ENCODE measurements at regions not wholly inside any gene's neighbourhood (a gene's known extent, or its start where the extent isn't known, plus 50 kb on each side); places are given as distances from the start of the nearest gene placed in this dataset.
"Not testable (repeated sequence)": the region's sequence is repeated elsewhere in the genome, so short reads cannot be mapped to it uniquely, and the experiment has no call there.

- not testable (repeated sequence) for H3K9me3 ChIP-seq (ENCODE audit: control insufficient read depth in 3 of 3, low read length in 3 of 3); H3K4me3 ChIP-seq (ENCODE audit: low read length in 3 of 3); H3K9ac ChIP-seq (ENCODE audit: low read depth in 1 of 3, low read length in 3 of 3); H3K27me3 ChIP-seq (ENCODE audit: control insufficient read depth in 3 of 3, insufficient read depth in 3 of 3, low read length in 3 of 3); H3K36me3 ChIP-seq (ENCODE audit: control insufficient read depth in 3 of 3, insufficient read depth in 3 of 3, low read length in 3 of 3); H3K27ac ChIP-seq (ENCODE audit: low read depth, low read length); H3K4me1 ChIP-seq (ENCODE audit: control insufficient read depth in 3 of 3, insufficient read depth in 3 of 3, low read length in 3 of 3)
Measured at GRCh38 chr9:29432656-29433055, 1859.4 kb upstream of the C9orf72 start.

DNA sequence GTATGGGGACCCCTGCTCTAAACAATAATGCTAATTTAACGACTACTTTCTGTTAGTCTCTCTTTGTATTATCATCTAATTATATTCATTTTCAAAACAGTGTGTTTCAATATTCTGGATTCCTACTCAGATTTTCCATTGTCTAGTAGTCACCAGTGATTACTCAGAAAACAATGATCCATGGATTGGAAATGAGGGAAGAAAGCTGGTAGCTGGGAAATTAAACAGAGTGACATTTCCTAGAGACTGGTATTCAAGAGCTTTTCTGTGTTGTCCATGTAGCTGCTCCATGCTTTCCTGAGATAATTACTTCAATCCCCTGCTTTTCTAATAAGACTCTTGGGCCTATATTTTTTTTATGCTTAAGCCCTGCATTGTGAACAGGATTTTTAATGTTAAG lies 1862.1 kb upstream of the C9orf72 start:
- Histone ChIP-seq H3K27ac (ENCODE audit: low read depth, low read length) (no peak overlapping the region), H3K4me1 (ENCODE audit: control insufficient read depth in 3 of 3, insufficient read depth in 3 of 3, low read length in 3 of 3) (no peaks in the 10 kb centered on the region), H3K9me3 (ENCODE audit: control insufficient read depth in 3 of 3, low read length in 3 of 3) (no peaks in the 10 kb centered on the region), H3K9ac (ENCODE audit: low read depth in 1 of 3, low read length in 3 of 3) (no peak overlapping the region), H3K27me3 (ENCODE audit: control insufficient read depth in 3 of 3, insufficient read depth in 3 of 3, low read length in 3 of 3) (no peaks in the 10 kb centered on the region), H3K4me3 (ENCODE audit: low read length in 3 of 3) (no peak overlapping the region), H3K36me3 (ENCODE audit: control insufficient read depth in 3 of 3, insufficient read depth in 3 of 3, low read length in 3 of 3) (no peaks in the 10 kb centered on the region)

DNA sequence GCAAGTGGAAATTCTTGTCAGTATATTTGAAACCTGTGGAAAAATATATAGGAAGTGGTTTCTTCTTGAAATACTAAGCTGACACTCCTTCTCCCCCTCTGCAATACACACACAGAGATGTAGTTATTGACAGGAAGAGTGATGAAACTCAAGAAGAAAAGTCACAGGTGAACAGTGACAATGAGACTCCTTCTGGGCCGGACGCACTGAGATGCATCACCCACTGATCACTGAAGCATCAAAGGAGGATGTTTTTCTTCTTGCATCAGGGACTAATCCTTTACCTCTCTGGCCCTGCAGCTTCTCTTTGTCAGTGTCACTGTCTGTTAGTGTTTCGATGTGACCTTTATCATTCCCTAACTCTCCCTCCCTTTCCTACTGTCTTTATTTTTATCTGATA lies 1864.2 kb upstream of the C9orf72 start:
- Histone ChIP-seq H3K4me3 (ENCODE audit: low read length in 3 of 3) (no peak overlapping the region), H3K36me3 (ENCODE audit: control insufficient read depth in 3 of 3, insufficient read depth in 3 of 3, low read length in 3 of 3) (no peaks in the 10 kb centered on the region), H3K27ac (ENCODE audit: low read depth, low read length) (no peak overlapping the region), H3K9me3 (ENCODE audit: control insufficient read depth in 3 of 3, low read length in 3 of 3) (no peaks in the 10 kb centered on the region), H3K27me3 (ENCODE audit: control insufficient read depth in 3 of 3, insufficient read depth in 3 of 3, low read length in 3 of 3) (no peaks in the 10 kb centered on the region), H3K9ac (ENCODE audit: low read depth in 1 of 3, low read length in 3 of 3) (no peak overlapping the region), H3K4me1 (ENCODE audit: control insufficient read depth in 3 of 3, insufficient read depth in 3 of 3, low read length in 3 of 3) (no peaks in the 10 kb centered on the region)

DNA sequence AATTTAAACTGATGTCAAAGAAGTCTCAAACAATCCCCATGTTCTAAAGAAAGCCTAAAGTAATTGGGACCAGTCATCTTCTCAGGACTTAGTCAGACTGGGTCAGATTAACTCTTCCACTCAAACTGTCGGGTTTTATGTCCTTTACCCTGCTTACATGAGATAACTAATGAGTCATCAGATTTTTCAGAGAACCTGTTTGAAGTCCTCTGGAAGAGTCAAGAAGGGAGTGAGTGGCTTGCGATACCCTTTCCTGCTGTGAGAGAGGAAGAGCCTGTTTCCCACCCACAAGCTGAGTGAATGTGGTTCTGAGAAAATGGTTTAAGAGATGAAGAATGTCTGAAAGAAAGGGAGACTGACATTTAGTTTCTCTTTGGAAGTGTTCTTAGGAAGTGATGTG lies 1866.7 kb upstream of the C9orf72 start:
- H3K4me1 ChIP-seq (ENCODE audit: control insufficient read depth in 3 of 3, insufficient read depth in 3 of 3, low read length in 3 of 3), result no peaks in the 10 kb centered on the region
- H3K27ac ChIP-seq (ENCODE audit: low read depth, low read length), result no peak overlapping the region
- H3K36me3 ChIP-seq (ENCODE audit: control insufficient read depth in 3 of 3, insufficient read depth in 3 of 3, low read length in 3 of 3), result no peaks in the 10 kb centered on the region
- no peak overlapping the region for H3K4me3 ChIP-seq (ENCODE audit: low read length in 3 of 3)
- H3K9me3 ChIP-seq (ENCODE audit: control insufficient read depth in 3 of 3, low read length in 3 of 3), result no peaks in the 10 kb centered on the region
- no peaks in the 10 kb centered on the region for H3K27me3 ChIP-seq (ENCODE audit: control insufficient read depth in 3 of 3, insufficient read depth in 3 of 3, low read length in 3 of 3)
- no peak overlapping the region for H3K9ac ChIP-seq (ENCODE audit: low read depth in 1 of 3, low read length in 3 of 3)

- Histone ChIP-seq H3K4me1 (ENCODE audit: control insufficient read depth in 3 of 3, insufficient read depth in 3 of 3, low read length in 3 of 3) (no peaks in the 10 kb centered on the region), H3K4me3 (ENCODE audit: low read length in 3 of 3) (no peak overlapping the region), H3K9me3 (ENCODE audit: control insufficient read depth in 3 of 3, low read length in 3 of 3) (peaks cover 0 to 2% (median 0%) of the 10 kb centered on the region in 3 donors), H3K36me3 (ENCODE audit: control insufficient read depth in 3 of 3, insufficient read depth in 3 of 3, low read length in 3 of 3) (no peaks in the 10 kb centered on the region), H3K27me3 (ENCODE audit: control insufficient read depth in 3 of 3, insufficient read depth in 3 of 3, low read length in 3 of 3) (no peaks in the 10 kb centered on the region), H3K27ac (ENCODE audit: low read depth, low read length) (no peak overlapping the region), H3K9ac (ENCODE audit: low read depth in 1 of 3, low read length in 3 of 3) (no peak overlapping the region)
Measured at GRCh38 chr9:29440449-29440848, 1867.2 kb upstream of the C9orf72 start.

DNA sequence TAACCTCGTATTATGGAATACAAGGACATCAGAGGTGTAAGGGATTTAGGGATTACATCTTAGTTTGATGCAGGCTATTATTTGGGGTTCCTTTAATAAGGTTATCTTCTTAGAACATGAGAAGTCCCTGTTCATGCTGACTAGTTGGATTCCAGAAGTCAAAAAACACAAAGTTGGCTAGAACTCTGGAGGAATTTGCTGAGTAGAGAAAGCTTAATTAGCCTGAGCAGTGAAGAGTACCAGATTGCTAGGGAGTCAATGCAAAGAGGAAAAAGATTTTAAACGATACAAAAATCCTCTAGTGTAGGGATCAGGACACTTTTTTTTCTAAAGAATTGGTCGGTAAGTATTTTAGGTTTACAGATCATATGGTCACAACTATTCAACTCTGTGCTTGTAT lies 1872.5 kb upstream of the C9orf72 start:
- H3K9me3 ChIP-seq (ENCODE audit: control insufficient read depth in 3 of 3, low read length in 3 of 3), result peaks cover 0 to 2% (median 0%) of the 10 kb centered on the region in 3 donors
- H3K4me3 ChIP-seq (ENCODE audit: low read length in 3 of 3), result no peak overlapping the region
- no peak overlapping the region for H3K9ac ChIP-seq (ENCODE audit: low read depth in 1 of 3, low read length in 3 of 3)
- no peaks in the 10 kb centered on the region for H3K4me1 ChIP-seq (ENCODE audit: control insufficient read depth in 3 of 3, insufficient read depth in 3 of 3, low read length in 3 of 3)
- H3K27ac ChIP-seq (ENCODE audit: low read depth, low read length), result no peak overlapping the region
- no peaks in the 10 kb centered on the region for H3K36me3 ChIP-seq (ENCODE audit: control insufficient read depth in 3 of 3, insufficient read depth in 3 of 3, low read length in 3 of 3)
- H3K27me3 ChIP-seq (ENCODE audit: control insufficient read depth in 3 of 3, insufficient read depth in 3 of 3, low read length in 3 of 3), result no peaks in the 10 kb centered on the region

DNA sequence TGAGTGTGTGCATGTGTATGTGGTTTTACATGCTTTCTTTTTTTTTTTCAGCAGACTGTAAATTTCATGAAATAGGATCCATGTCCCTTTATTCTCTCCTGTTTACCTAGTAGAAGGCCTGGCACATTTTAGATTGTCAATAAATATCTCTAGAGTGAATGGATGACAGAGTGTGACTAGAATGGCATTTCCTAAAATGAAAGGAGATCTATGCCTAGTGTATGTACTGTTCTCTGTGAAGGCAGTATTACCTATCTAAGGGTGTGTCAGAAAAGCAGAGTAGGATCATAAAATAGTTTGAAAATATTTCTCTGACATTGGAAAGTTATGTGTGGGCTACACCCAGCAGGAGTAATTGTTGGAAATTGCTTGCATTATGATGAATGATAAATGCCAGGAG lies 1876.0 kb upstream of the C9orf72 start:
- H3K9me3 ChIP-seq (ENCODE audit: control insufficient read depth in 3 of 3, low read length in 3 of 3), result peaks cover 0 to 2% (median 0%) of the 10 kb centered on the region in 3 donors

GRCh38 chr9:29450343-29450875 lies 1877.1 kb upstream of the C9orf72 start:
- not testable (repeated sequence) for H3K27ac ChIP-seq (ENCODE audit: low read depth, low read length); H3K4me1 ChIP-seq (ENCODE audit: control insufficient read depth in 3 of 3, insufficient read depth in 3 of 3, low read length in 3 of 3); H3K9ac ChIP-seq (ENCODE audit: low read depth in 1 of 3, low read length in 3 of 3); H3K27me3 ChIP-seq (ENCODE audit: control insufficient read depth in 3 of 3, insufficient read depth in 3 of 3, low read length in 3 of 3); H3K4me3 ChIP-seq (ENCODE audit: low read length in 3 of 3); H3K36me3 ChIP-seq (ENCODE audit: control insufficient read depth in 3 of 3, insufficient read depth in 3 of 3, low read length in 3 of 3); H3K9me3 ChIP-seq (ENCODE audit: control insufficient read depth in 3 of 3, low read length in 3 of 3)

More for the DNA sequence above, 1876.0 kb upstream of the C9orf72 start:
- Histone ChIP-seq H3K4me3 (ENCODE audit: low read length in 3 of 3) (no peak overlapping the region), H3K27ac (ENCODE audit: low read depth, low read length) (no peak overlapping the region), H3K36me3 (ENCODE audit: control insufficient read depth in 3 of 3, insufficient read depth in 3 of 3, low read length in 3 of 3) (no peaks in the 10 kb centered on the region), H3K4me1 (ENCODE audit: control insufficient read depth in 3 of 3, insufficient read depth in 3 of 3, low read length in 3 of 3) (no peaks in the 10 kb centered on the region), H3K9ac (ENCODE audit: low read depth in 1 of 3, low read length in 3 of 3) (no peak overlapping the region), H3K27me3 (ENCODE audit: control insufficient read depth in 3 of 3, insufficient read depth in 3 of 3, low read length in 3 of 3) (no peaks in the 10 kb centered on the region)

- H3K4me3 ChIP-seq (ENCODE audit: low read length in 3 of 3), result no peak overlapping the region
- no peaks in the 10 kb centered on the region for H3K9me3 ChIP-seq (ENCODE audit: control insufficient read depth in 3 of 3, low read length in 3 of 3)
- H3K36me3 ChIP-seq (ENCODE audit: control insufficient read depth in 3 of 3, insufficient read depth in 3 of 3, low read length in 3 of 3), result no peaks in the 10 kb centered on the region
- no peak overlapping the region for H3K27ac ChIP-seq (ENCODE audit: low read depth, low read length)
- no peaks in the 10 kb centered on the region for H3K4me1 ChIP-seq (ENCODE audit: control insufficient read depth in 3 of 3, insufficient read depth in 3 of 3, low read length in 3 of 3)
- H3K27me3 ChIP-seq (ENCODE audit: control insufficient read depth in 3 of 3, insufficient read depth in 3 of 3, low read length in 3 of 3), result no peaks in the 10 kb centered on the region
- no peak overlapping the region for H3K9ac ChIP-seq (ENCODE audit: low read depth in 1 of 3, low read length in 3 of 3)
Measured at GRCh38 chr9:29456940-29457339, 1883.7 kb upstream of the C9orf72 start.

DNA sequence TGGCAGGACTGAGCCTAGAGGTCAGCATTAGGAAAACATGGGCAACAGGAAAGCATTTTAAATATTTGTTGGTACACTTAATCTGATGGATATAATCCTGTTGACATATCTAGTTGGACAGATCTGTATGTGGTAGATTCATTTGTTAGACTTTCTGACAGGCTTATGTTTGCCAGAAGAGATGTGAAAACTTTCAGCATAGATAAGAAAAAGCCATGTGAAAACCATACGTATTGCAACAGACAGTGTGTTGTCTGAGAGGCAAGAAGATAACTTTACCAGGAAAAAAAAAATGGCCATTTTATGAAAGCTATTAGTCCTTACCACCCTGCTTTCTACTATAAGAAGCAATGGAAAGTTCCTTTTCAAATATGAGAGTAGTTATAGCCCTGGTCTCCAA lies 1902.2 kb upstream of the C9orf72 start:
- H3K9me3 ChIP-seq (ENCODE audit: control insufficient read depth in 3 of 3, low read length in 3 of 3), result no peaks in the 10 kb centered on the region
- no peaks in the 10 kb centered on the region for H3K4me1 ChIP-seq (ENCODE audit: control insufficient read depth in 3 of 3, insufficient read depth in 3 of 3, low read length in 3 of 3)
- H3K9ac ChIP-seq (ENCODE audit: low read depth in 1 of 3, low read length in 3 of 3), result no peak overlapping the region
- H3K36me3 ChIP-seq (ENCODE audit: control insufficient read depth in 3 of 3, insufficient read depth in 3 of 3, low read length in 3 of 3), result no peaks in the 10 kb centered on the region
- H3K4me3 ChIP-seq (ENCODE audit: low read length in 3 of 3), result no peak overlapping the region
- no peaks in the 10 kb centered on the region for H3K27me3 ChIP-seq (ENCODE audit: control insufficient read depth in 3 of 3, insufficient read depth in 3 of 3, low read length in 3 of 3)
- H3K27ac ChIP-seq (ENCODE audit: low read depth, low read length), result no peak overlapping the region

- Histone ChIP-seq H3K4me1 (ENCODE audit: control insufficient read depth in 3 of 3, insufficient read depth in 3 of 3, low read length in 3 of 3) (no peaks in the 10 kb centered on the region), H3K36me3 (ENCODE audit: control insufficient read depth in 3 of 3, insufficient read depth in 3 of 3, low read length in 3 of 3) (no peaks in the 10 kb centered on the region), H3K27ac (ENCODE audit: low read depth, low read length) (no peak overlapping the region), H3K27me3 (ENCODE audit: control insufficient read depth in 3 of 3, insufficient read depth in 3 of 3, low read length in 3 of 3) (no peaks in the 10 kb centered on the region), H3K4me3 (ENCODE audit: low read length in 3 of 3) (no peak overlapping the region), H3K9ac (ENCODE audit: low read depth in 1 of 3, low read length in 3 of 3) (no peak overlapping the region), H3K9me3 (ENCODE audit: control insufficient read depth in 3 of 3, low read length in 3 of 3) (no peaks in the 10 kb centered on the region)
Measured at GRCh38 chr9:29511680-29512079, 1938.4 kb upstream of the C9orf72 start.

All from skeletal muscle tissue (tissue), 3 donors.